Spleen (tissue), 11 donors: ENCODE measurements at regions not wholly inside any gene's neighbourhood (a gene's known extent, or its start where the extent isn't known, plus 50 kb on each side); places are given as distances from the start of the nearest gene placed in this dataset.
"Not testable (repeated sequence)": the region's sequence is repeated elsewhere in the genome, so short reads cannot be mapped to it uniquely, and the experiment has no call there.

Experiments used
- DNase-seq: peaks from one replicate; pipeline ENCODE4 v3.0.0-alpha.2; 2020
- H3K27ac ChIP-seq, 8 donors: fragments of 200-600 bp; sonication (generic) in 7 of 8; 1 replicate in 4 of 8; 2 replicates in 4 of 8; pipeline versions ENCODE4 v1.5.0 to v1.8.0; 2016 to 2021; ENCODE audit warnings: inconsistent platforms in 4 of 8, mild to moderate bottlenecking in 4 of 8, moderate library complexity in 1 of 8
- H3K27me3 ChIP-seq, 7 donors: fragments of 200-600 bp; sonication (generic) in 6 of 7; replicated peaks in 1 of 7; 1 replicate in 4 of 7; 2 replicates in 3 of 7; pipeline versions ENCODE4 v1.5.0 to v1.8.0; 2016 to 2021; ENCODE audit warnings: inconsistent platforms in 3 of 7, mild to moderate bottlenecking in 1 of 7
- H3K36me3 ChIP-seq, 6 donors: fragments of 200-600 bp; sonication (generic) in 5 of 6; 1 replicate in 4 of 6; 2 replicates in 2 of 6; pipeline versions ENCODE4 v1.5.0 to v1.8.0; 2016 to 2021; ENCODE audit warnings: inconsistent platforms in 2 of 6
- H3K4me1 ChIP-seq, 6 donors: fragments of 200-600 bp; sonication (generic) in 5 of 6; 1 replicate in 3 of 6; 2 replicates in 3 of 6; pipeline versions ENCODE4 v1.5.0 to v1.8.0; 2016 to 2021; ENCODE audit warnings: inconsistent platforms in 3 of 6
- H3K4me3 ChIP-seq, 8 donors: fragments of 200-600 bp; sonication (generic) in 7 of 8; 1 replicate in 4 of 8; 2 replicates in 4 of 8; pipeline versions ENCODE4 v1.5.0 to v1.8.0; 2016 to 2021; ENCODE audit warnings: inconsistent platforms in 4 of 8, mild to moderate bottlenecking in 4 of 8, moderate library complexity in 2 of 8
- H3K9me3 ChIP-seq, 8 donors: fragments of 200-600 bp; sonication (generic) in 7 of 8; 1 replicate in 4 of 8; 2 replicates in 4 of 8; pipeline versions ENCODE4 v1.5.0 to v1.8.0; 2016 to 2021; ENCODE audit warnings: inconsistent platforms in 4 of 8
- POLR2A ChIP-seq, 3 donors: fragments of 450-650 bp; IDR thresholded peaks; one replicate each; pipeline ENCODE4 v1.5.1; 2017; ENCODE audit warnings: antibody characterized with exemption in 3 of 3, mild to moderate bottlenecking in 1 of 3
- POLR2AphosphoS5 ChIP-seq, 3 donors: sonication (generic); formaldehyde crosslinking; IDR thresholded peaks; one replicate each; pipeline ENCODE4 v1.5.1; 2017; ENCODE audit warnings: antibody characterized with exemption in 3 of 3
- WGBS, 5 donors: extraction: QIAGEN DNeasy Blood & Tissue Kit in 3 of 5; methylation state at CpG; one replicate each; pipeline versions ENCODE4 v1.1.5 to v1.1.7; 2013 to 2018; 5-methylcytosine and 5-hydroxymethylcytosine counted together
- intact Hi-C: fragments of 100-400 bp; cut with DNase I; formaldehyde crosslinking; loops from one replicate; pipeline ENCODE4 v1.15.0; 2023; ENCODE audit warnings: low total_unique reads
- TF ChIP-seq, protein P1 (sequence below), 11 experiments: fragments of 200-600 bp in 7 of 11; fragments of 450-650 bp in 4 of 11; sonication (generic) in 4 of 11; IDR thresholded peaks in 8 of 11; conservative IDR thresholded peaks in 3 of 11; 1 replicate in 7 of 11; 2 replicates in 4 of 11; pipeline versions ENCODE4 v1.4.0 to v1.8.0; 2016 to 2021; ENCODE audit warnings: antibody characterized with exemption in 11 of 11, inconsistent platforms in 4 of 11, mild to moderate bottlenecking in 1 of 11
- donor health status: healthy with polysubstance abuse.
- donor health status: DM: no; HTN: no; CAD: no; lungs with moderate emphysema.
- donor health status: DM: no; HTN: no; CAD: no.
- donor health status: Bipolar disorder and iron deficiency.
- donor health status: healthy.
- donor health status: DM: no; HTN: no; CAD: no.
- donor health status: DM: yes; HTN: yes; CAD: no.

DNA sequence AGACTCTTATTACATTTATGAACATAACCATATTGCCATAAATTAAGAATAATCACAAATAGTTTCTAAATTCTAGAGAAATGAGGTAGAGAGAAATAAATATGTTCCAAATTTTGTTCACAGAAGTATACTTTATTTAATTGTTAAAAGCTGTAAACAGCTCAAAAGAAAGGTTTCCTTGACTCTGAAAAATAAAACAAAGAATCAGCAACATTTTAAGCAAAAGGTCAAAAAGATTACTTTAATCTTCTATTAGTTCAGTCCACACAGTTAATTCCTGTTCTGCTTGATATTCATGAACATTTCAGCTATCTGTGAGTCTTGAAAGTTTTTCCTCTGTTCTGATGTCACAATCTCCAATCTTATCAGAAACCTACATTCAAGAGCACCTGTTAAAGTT, 197.9 kb downstream of the GJA1 start:
- no peaks in the 10 kb centered on the region for H3K27me3 ChIP-seq
- no peaks in the 10 kb centered on the region for H3K36me3 ChIP-seq
- no peak for DNase-seq
- H3K27ac ChIP-seq, result no peak overlapping the region
- no peak overlapping the region for H3K4me3 ChIP-seq
- TF ChIP-seq POLR2AphosphoS5 (IDR thresholded peaks at IDR 0.05) (no peak), POLR2A (IDR thresholded peaks at IDR 0.05) (no peak)
- TF ChIP-seq, protein P1, sequence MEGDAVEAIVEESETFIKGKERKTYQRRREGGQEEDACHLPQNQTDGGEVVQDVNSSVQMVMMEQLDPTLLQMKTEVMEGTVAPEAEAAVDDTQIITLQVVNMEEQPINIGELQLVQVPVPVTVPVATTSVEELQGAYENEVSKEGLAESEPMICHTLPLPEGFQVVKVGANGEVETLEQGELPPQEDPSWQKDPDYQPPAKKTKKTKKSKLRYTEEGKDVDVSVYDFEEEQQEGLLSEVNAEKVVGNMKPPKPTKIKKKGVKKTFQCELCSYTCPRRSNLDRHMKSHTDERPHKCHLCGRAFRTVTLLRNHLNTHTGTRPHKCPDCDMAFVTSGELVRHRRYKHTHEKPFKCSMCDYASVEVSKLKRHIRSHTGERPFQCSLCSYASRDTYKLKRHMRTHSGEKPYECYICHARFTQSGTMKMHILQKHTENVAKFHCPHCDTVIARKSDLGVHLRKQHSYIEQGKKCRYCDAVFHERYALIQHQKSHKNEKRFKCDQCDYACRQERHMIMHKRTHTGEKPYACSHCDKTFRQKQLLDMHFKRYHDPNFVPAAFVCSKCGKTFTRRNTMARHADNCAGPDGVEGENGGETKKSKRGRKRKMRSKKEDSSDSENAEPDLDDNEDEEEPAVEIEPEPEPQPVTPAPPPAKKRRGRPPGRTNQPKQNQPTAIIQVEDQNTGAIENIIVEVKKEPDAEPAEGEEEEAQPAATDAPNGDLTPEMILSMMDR (IDR thresholded peaks at IDR 0.05 in 8 of 11, conservative IDR thresholded peaks at IDR 0.05 in 3 of 11), result no peak
- H3K9me3 ChIP-seq, result peaks cover 0 to 71% (median 52%) of the 10 kb centered on the region in 8 donors
- intact Hi-C loops, result no loop called here
- H3K4me1 ChIP-seq, result no peaks in the 10 kb centered on the region

DNA sequence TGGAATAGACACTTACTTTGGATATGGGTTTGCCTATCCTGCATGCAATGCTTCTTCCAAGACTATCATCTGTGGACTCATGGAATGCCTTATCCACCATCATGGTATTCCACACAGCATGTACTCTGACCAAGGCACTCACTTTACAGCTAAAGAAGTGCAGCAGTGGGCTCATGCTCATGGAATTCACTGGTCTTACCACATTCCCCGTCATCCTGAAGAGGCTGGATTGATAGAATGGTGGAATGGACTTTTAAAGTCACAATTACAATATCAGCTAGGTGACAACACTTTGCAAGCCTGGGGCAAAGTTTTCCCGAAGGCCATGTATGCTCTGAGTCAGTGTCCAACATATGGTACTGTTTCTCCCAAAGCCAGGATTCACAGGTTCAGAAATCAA, 199.1 kb downstream of the GJA1 start:
- intact Hi-C loops, H3K36me3 ChIP-seq, H3K4me1 ChIP-seq, H3K4me3 ChIP-seq, H3K27me3 ChIP-seq, DNase-seq, H3K27ac ChIP-seq: not testable (repeated sequence)
- H3K9me3 ChIP-seq, result peaks cover 0 to 71% (median 52%) of the 10 kb centered on the region in 8 donors
- 66 to 80% (median 76%) methylated on average over 2 of the region's 2 CpGs for WGBS, 5 donors

DNA sequence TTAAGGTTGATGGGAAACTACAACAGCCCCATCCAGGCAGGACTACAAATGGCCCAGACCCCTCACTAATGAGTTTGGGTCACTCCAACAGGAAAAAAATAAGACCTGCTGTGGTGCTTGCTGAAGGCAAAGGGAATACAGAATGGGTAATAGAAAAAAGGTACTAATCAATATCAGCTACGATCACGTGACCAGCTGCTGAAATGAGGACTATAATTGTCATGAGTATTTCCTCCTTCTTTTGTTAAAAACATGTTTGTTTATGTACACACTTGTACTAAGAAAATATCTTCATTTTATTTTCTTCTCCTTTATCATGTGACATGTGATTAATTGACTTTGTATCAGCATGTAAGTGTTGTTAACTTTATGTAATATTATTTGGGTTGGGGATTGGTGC, 199.9 kb downstream of the GJA1 start:
- TF ChIP-seq, protein P1 (IDR thresholded peaks at IDR 0.05 in 8 of 11, conservative IDR thresholded peaks at IDR 0.05 in 3 of 11), result no peak
- TF ChIP-seq POLR2AphosphoS5 (IDR thresholded peaks at IDR 0.05) (no peak), POLR2A (IDR thresholded peaks at IDR 0.05) (no peak)
- H3K36me3 ChIP-seq, result no peaks in the 10 kb centered on the region
- no peak overlapping the region for H3K4me3 ChIP-seq
- H3K27me3 ChIP-seq, result no peaks in the 10 kb centered on the region
- 81 to 100% (median 92%) methylated on average over 2 of the region's 2 CpGs for WGBS, 5 donors
- no peak overlapping the region for H3K27ac ChIP-seq
- peaks cover 0 to 71% (median 52%) of the 10 kb centered on the region in 8 donors for H3K9me3 ChIP-seq
- no peak for DNase-seq
- H3K4me1 ChIP-seq, result no peaks in the 10 kb centered on the region
- intact Hi-C loops, result no loop called here

DNA sequence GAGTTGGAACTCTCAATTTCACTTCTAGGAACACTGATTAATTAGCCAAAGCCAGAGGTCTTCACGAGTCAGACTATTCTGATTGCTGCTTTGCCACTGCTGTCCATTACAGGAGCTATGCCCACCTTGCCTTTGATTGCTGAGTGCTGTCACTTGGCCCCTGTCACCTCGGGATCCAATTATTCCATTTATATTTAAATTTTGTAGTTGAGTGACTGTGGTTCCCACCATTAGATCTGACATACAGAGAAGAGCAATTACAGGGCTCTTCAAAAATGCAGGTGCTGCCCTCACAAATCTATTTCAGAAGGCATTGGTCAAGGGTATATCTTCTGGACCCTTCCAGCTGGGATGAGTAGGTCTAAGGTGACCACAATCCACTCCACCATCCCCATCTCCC, 200.8 kb downstream of the GJA1 start:
- H3K9me3 ChIP-seq, result peaks cover 0 to 63% (median 46%) of the 10 kb centered on the region in 8 donors
- H3K27me3 ChIP-seq, intact Hi-C loops, H3K27ac ChIP-seq, H3K36me3 ChIP-seq, DNase-seq, H3K4me1 ChIP-seq, H3K4me3 ChIP-seq: not testable (repeated sequence)
- whole genome bisulfite sequencing, 5 donors, result 68 to 79% (median 71%) methylated on average over 2 of the region's 2 CpGs

DNA sequence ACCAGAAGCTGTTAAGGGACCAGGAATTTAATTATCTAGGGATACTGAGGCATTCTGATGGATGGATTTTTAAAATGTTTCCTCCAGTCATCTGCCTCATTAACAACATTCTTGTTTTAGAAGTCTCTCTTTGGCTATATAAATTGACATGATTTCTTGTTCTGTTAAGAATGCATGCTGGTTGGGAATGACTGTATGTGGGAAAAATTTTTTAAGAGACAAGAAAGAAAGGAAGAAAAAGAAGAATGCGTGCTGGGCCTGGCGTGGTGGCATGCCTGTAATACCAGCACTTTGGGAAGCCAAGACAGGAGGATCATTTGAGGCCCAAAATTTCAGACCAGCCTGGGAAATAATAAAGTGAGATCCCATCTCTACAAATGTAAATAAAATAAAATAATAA, 203.6 kb downstream of the GJA1 start:
- TF ChIP-seq POLR2A (IDR thresholded peaks at IDR 0.05), result no peak
- TF ChIP-seq, protein P1 (IDR thresholded peaks at IDR 0.05 in 8 of 11, conservative IDR thresholded peaks at IDR 0.05 in 3 of 11), result no peak
- TF ChIP-seq POLR2AphosphoS5 (IDR thresholded peaks at IDR 0.05), result no peak
- DNase-seq, result no peak
- 80 to 98% (median 93%) methylated on average over 2 of the region's 2 CpGs for WGBS, 5 donors

More for the DNA sequence above, 203.6 kb downstream of the GJA1 start:
- H3K27ac ChIP-seq, result no peak overlapping the region
- intact Hi-C loops, result no loop called here
- H3K27me3 ChIP-seq, result no peaks in the 10 kb centered on the region
- peaks cover 0 to 38% (median 20%) of the 10 kb centered on the region in 8 donors for H3K9me3 ChIP-seq
- H3K36me3 ChIP-seq, result no peaks in the 10 kb centered on the region
- H3K4me1 ChIP-seq, result no peaks in the 10 kb centered on the region
- H3K4me3 ChIP-seq, result no peak overlapping the region
